IMR-90 (cell line): ENCODE measurements at regions not wholly inside any gene's neighbourhood (a gene's known extent, or its start where the extent isn't known, plus 50 kb on each side); places are given as distances from the start of the nearest gene placed in this dataset.

Experiments
- ATAC-seq: fragments of 200-7000 bp; cut with Tn5 transposase; 2 replicates; pipeline ENCODE4 v1.9.1; 2020; ENCODE audit warnings: low read depth, mild to moderate bottlenecking, moderate library complexity
- BruUV-seq: library from RNA; stranded (reverse); fragments of 400-500 nt; replicated peaks from 2 replicates; lab custom pipeline; 2021; lab: Mats Ljungman, UMichigan
- CTCF ChIA-PET: fragments of 300-600 bp; formaldehyde crosslinking; extraction: SDS; loops from one replicate; lab custom pipeline; 2021; ENCODE audit warnings: antibody characterized with exemption; lab: Yijun Ruan, JAX
- POLR2A ChIA-PET: fragments of 300-600 bp; sonication (Branson Sonifier 250); formaldehyde crosslinking; loops from one replicate; lab custom pipeline; 2022; ENCODE audit warnings: antibody characterized with exemption; ENCODE audit not compliant: unreplicated experiment; lab: Charles Lee
- DNase-seq: peaks from one replicate; pipeline ENCODE4 v3.0.0; 2013
- H2AFZ ChIP-seq: replicated peaks from 2 replicates; pipeline ENCODE3; 2013; ENCODE audit warnings: low read length, mild to moderate bottlenecking; ENCODE audit not compliant: poor library complexity
- H2AK5ac ChIP-seq: 2 replicates; pipeline ENCODE4 v1.6.1; 2013; ENCODE audit warnings: low read depth, low read length, inconsistent platforms
- H2AK9ac ChIP-seq: replicated peaks from 2 replicates; pipeline ENCODE3; 2013; ENCODE audit warnings: mild to moderate bottlenecking, low read depth, low read length, moderate library complexity; ENCODE audit not compliant: poor library complexity
- H2BK120ac ChIP-seq: 2 replicates; pipeline ENCODE4 v1.6.1; 2013; ENCODE audit warnings: low read depth, low read length, inconsistent platforms
- H2BK15ac ChIP-seq: 3 replicates; pipeline ENCODE4 v1.6.1; 2013; ENCODE audit warnings: low read depth, low read length, inconsistent platforms
- H2BK20ac ChIP-seq: 2 replicates; pipeline ENCODE4 v1.6.1; 2013; ENCODE audit warnings: low read depth, mild to moderate bottlenecking, inconsistent platforms, low read length, moderate library complexity
- H2BK5ac ChIP-seq: 2 replicates; pipeline ENCODE4 v1.6.1; 2013; ENCODE audit warnings: mild to moderate bottlenecking, low read depth, low read length, inconsistent platforms; ENCODE audit not compliant: poor library complexity, severe bottlenecking
- H3K14ac ChIP-seq: replicated peaks from 2 replicates; pipeline ENCODE4 v1.6.1; 2013; ENCODE audit warnings: low read depth, low read length, inconsistent platforms
- H3K18ac ChIP-seq: 2 replicates; pipeline ENCODE4 v1.6.1; 2013; ENCODE audit warnings: low read depth, low read length, control low read depth
- H3K23ac ChIP-seq: 2 replicates; pipeline ENCODE4 v1.6.1; 2013; ENCODE audit warnings: low read depth, low read length, inconsistent platforms
- H3K27ac ChIP-seq: 2 replicates; pipeline ENCODE4 v1.5.1; 2013; ENCODE audit warnings: mild to moderate bottlenecking, control low read depth, low read length; ENCODE audit not compliant: insufficient read depth
- H3K27me3 ChIP-seq: 2 replicates; pipeline ENCODE4 v1.6.1; 2013; ENCODE audit warnings: low read length; ENCODE audit not compliant: control insufficient read depth, insufficient read depth
- H3K36me3 ChIP-seq: 2 replicates; pipeline ENCODE4 v1.6.1; 2013; ENCODE audit warnings: low read length, mixed read lengths; ENCODE audit not compliant: control insufficient read depth, insufficient read depth
- H3K4ac ChIP-seq: 2 replicates; pipeline ENCODE4 v1.6.1; 2013; ENCODE audit warnings: low read depth, low read length, inconsistent platforms
- H3K4me1 ChIP-seq: 2 replicates; pipeline ENCODE4 v1.6.1; 2013; ENCODE audit warnings: low read length, mixed read lengths; ENCODE audit not compliant: control insufficient read depth, insufficient read depth
- H3K4me2 ChIP-seq: 2 replicates; pipeline ENCODE4 v1.6.1; 2013; ENCODE audit warnings: low read depth, mild to moderate bottlenecking, control low read depth, low read length, moderate library complexity
- H3K4me3 ChIP-seq: 2 replicates; pipeline ENCODE4 v1.5.1; 2013; ENCODE audit warnings: low read depth, mild to moderate bottlenecking, control low read depth, low read length, moderate library complexity; ENCODE audit not compliant: insufficient read depth
- H3K56ac ChIP-seq: 2 replicates; pipeline ENCODE4 v1.6.1; 2013; ENCODE audit warnings: low read length, inconsistent platforms; ENCODE audit not compliant: insufficient read depth; ENCODE audit errors: extremely low read depth
- H3K79me1 ChIP-seq, 2 experiments: 2 replicates each; pipeline ENCODE4 v1.6.1; 2013; ENCODE audit warnings: low read length in 2 of 2, inconsistent platforms in 1 of 2, low read depth in 1 of 2
- H3K9ac ChIP-seq: 2 replicates; pipeline ENCODE4 v1.6.1; 2013; ENCODE audit warnings: low read depth, low read length, control low read depth
- H3K9me1 ChIP-seq: 2 replicates; pipeline ENCODE4 v1.6.1; 2013; ENCODE audit warnings: low read length, inconsistent platforms; ENCODE audit not compliant: insufficient read depth
- H3K9me3 ChIP-seq: 2 replicates; pipeline ENCODE4 v1.6.1; 2013; ENCODE audit warnings: low read length; ENCODE audit not compliant: control insufficient read depth, insufficient read depth
- H4K20me1 ChIP-seq: 2 replicates; pipeline ENCODE4 v1.6.1; 2013; ENCODE audit warnings: low read length, inconsistent platforms; ENCODE audit not compliant: insufficient read depth
- H4K5ac ChIP-seq: 2 replicates; pipeline ENCODE4 v1.6.1; 2013; ENCODE audit warnings: mild to moderate bottlenecking, low read depth, low read length, control low read depth
- H4K8ac ChIP-seq, 2 experiments: 2 replicates each; pipeline ENCODE4 v1.6.1; 2013; ENCODE audit warnings: low read depth in 2 of 2, low read length in 2 of 2, control low read depth in 1 of 2, inconsistent platforms in 1 of 2
- H4K91ac ChIP-seq: 2 replicates; pipeline ENCODE4 v1.6.1; 2013; ENCODE audit warnings: low read depth, low read length, inconsistent platforms; ENCODE audit not compliant: insufficient read depth
- BHLHE40 ChIP-seq: fragments of 150-350 bp; IDR thresholded peaks from 2 replicates; pipeline ENCODE4 v1.6.1; 2016; ENCODE audit warnings: mild to moderate bottlenecking, low read depth, low read length
- CEBPB ChIP-seq: IDR thresholded peaks from 2 replicates; pipeline ENCODE4 v1.6.1; 2012; ENCODE audit warnings: low read depth, low read length, improper control_type of control experiment
- CHD1 ChIP-seq: IDR thresholded peaks from 2 replicates; pipeline ENCODE4 v1.6.1; 2012; ENCODE audit warnings: low read depth, low read length, improper control_type of control experiment
- CTCF ChIP-seq: conservative IDR thresholded peaks from 2 replicates; pipeline ENCODE4 v1.5.1; 2012; ENCODE audit warnings: mild to moderate bottlenecking, low read depth, low read length, improper control_type of control experiment
- ELK1 ChIP-seq: fragments of 150-350 bp; IDR thresholded peaks from 2 replicates; pipeline ENCODE4 v1.6.1; 2016; ENCODE audit warnings: low read depth, mild to moderate bottlenecking, low read length, moderate library complexity, borderline replicate concordance
- FOS ChIP-seq: fragments of 150-350 bp; IDR thresholded peaks from 2 replicates; pipeline ENCODE4 v1.6.1; 2016; ENCODE audit warnings: low read depth, low read length
- MAFK ChIP-seq: IDR thresholded peaks from 2 replicates; pipeline ENCODE4 v1.6.1; 2012; ENCODE audit warnings: low read depth, low read length, improper control_type of control experiment
- MAZ ChIP-seq: IDR thresholded peaks from 2 replicates; pipeline ENCODE4 v1.6.1; 2012; ENCODE audit warnings: low read depth, mild to moderate bottlenecking, low read length, improper control_type of control experiment, moderate library complexity, borderline replicate concordance
- MXI1 ChIP-seq: IDR thresholded peaks from 2 replicates; pipeline ENCODE4 v1.6.1; 2012; ENCODE audit warnings: low read depth, mild to moderate bottlenecking, low read length, moderate library complexity, borderline replicate concordance
- NFE2L2 ChIP-seq: fragments of 150-350 bp; IDR thresholded peaks from 2 replicates; pipeline ENCODE4 v1.6.1; 2016; ENCODE audit warnings: low read depth, mild to moderate bottlenecking, low read length
- POLR2A ChIP-seq: IDR thresholded peaks from 2 replicates; pipeline ENCODE4 v1.6.1; 2012; ENCODE audit warnings: mild to moderate bottlenecking, low read depth, low read length
- RAD21 ChIP-seq: IDR thresholded peaks from 2 replicates; pipeline ENCODE4 v1.6.1; 2012; ENCODE audit warnings: low read length, improper control_type of control experiment
- RCOR1 ChIP-seq: IDR thresholded peaks from 2 replicates; pipeline ENCODE4 v1.6.1; 2012; ENCODE audit warnings: mild to moderate bottlenecking, low read length, improper control_type of control experiment; ENCODE audit not compliant: insufficient replicate concordance
- RFX5 ChIP-seq: IDR thresholded peaks from 2 replicates; pipeline ENCODE4 v1.8.0; 2012; ENCODE audit warnings: low read depth, mild to moderate bottlenecking, low read length, moderate library complexity
- SMC3 ChIP-seq: fragments of 150-350 bp; IDR thresholded peaks from 2 replicates; pipeline ENCODE4 v1.6.1; 2016; ENCODE audit warnings: low read depth, mild to moderate bottlenecking, antibody characterized with exemption, low read length, moderate library complexity
- USF2 ChIP-seq: fragments of 150-350 bp; IDR thresholded peaks from 2 replicates; pipeline ENCODE4 v1.6.1; 2017; ENCODE audit warnings: mild to moderate bottlenecking, antibody characterized with exemption, low read length, low read depth
- WGBS, 2 experiments: methylation state at CpG; one replicate each; pipeline versions ENCODE4 v1.1.5 to v1.1.7; 2013; ENCODE audit warnings: missing lambda C conversion rate in 2 of 2; ENCODE audit not compliant: insufficient read length in 1 of 2; ENCODE audit errors: extremely low coverage in 2 of 2; 5-methylcytosine and 5-hydroxymethylcytosine counted together
- dilution Hi-C: fragments of 300-500 bp; cut with HindIII; formaldehyde crosslinking; loops from one replicate; pipeline ENCODE4 v1.14.3; 2018; ENCODE audit warnings: low sequenced_read_pairs; ENCODE audit not compliant: unreplicated experiment
- in situ Hi-C: fragments of 300-500 bp; cut with MboI; formaldehyde crosslinking; loops from 3 replicates; pipeline ENCODE4 v1.14.3; 2019; ENCODE audit warnings: low sequenced_read_pairs, inconsistent platforms, mixed read lengths
- intact Hi-C: fragments of 100-400 bp; cut with micrococcal nuclease; formaldehyde crosslinking; loops from 2 replicates; pipeline ENCODE4 v1.10.0; 2022

GRCh38 chr3:59695860-59696259, 646.0 kb upstream of the CFAP20DC start:
- Histone ChIP-seq H3K36me3 (no peaks in the 10 kb centered on the region), H4K8ac (no peak overlapping the region), H3K27ac (no peak overlapping the region), H2BK15ac (no peak overlapping the region), H2BK20ac (no peak overlapping the region), H2AFZ (no peak overlapping the region), H3K14ac (no peak overlapping the region), H3K4me3 (no peak overlapping the region), H4K5ac (no peak overlapping the region), H3K4me1 (no peaks in the 10 kb centered on the region), H3K18ac (no peak overlapping the region), H3K27me3 (peaks cover 4% of the 10 kb centered on the region), H3K56ac (no peak overlapping the region), H2BK120ac (no peak overlapping the region), H3K9ac (no peak overlapping the region), H3K23ac (no peak overlapping the region), H3K4ac (no peak overlapping the region), H3K9me3 (no peaks in the 10 kb centered on the region), H2AK9ac (no peak overlapping the region), H3K9me1 (no peaks in the 10 kb centered on the region), H3K4me2 (no peak overlapping the region), H4K91ac (no peak overlapping the region), H3K79me1 (no peaks in the 10 kb centered on the region), H4K20me1 (no peaks in the 10 kb centered on the region), H2AK5ac (no peak overlapping the region), H2BK5ac (no peak overlapping the region)
- no CpG with 5 or more reads among the region's 4 CpGs for WGBS, 2 experiments
- DNase-seq (no peak), ATAC-seq (no peak)
- CTCF ChIA-PET = no interaction called here
- BruUV-seq = no TSS peak
- TF ChIP-seq USF2 = no peak
- no peak for TF ChIP-seq RCOR1
- no peak for TF ChIP-seq NFE2L2
- no peak for TF ChIP-seq MXI1
- no peak for TF ChIP-seq BHLHE40
- no peak for TF ChIP-seq RAD21
- no peak for TF ChIP-seq CTCF
- TF ChIP-seq SMC3 = no peak
- no peak for TF ChIP-seq RFX5
- no peak for TF ChIP-seq MAFK
- TF ChIP-seq CEBPB = no peak
- no peak for TF ChIP-seq CHD1
- no peak for TF ChIP-seq POLR2A
- no peak for TF ChIP-seq MAZ
- TF ChIP-seq FOS = no peak
- TF ChIP-seq ELK1 = no peak
- POLR2A ChIA-PET = no interaction called here
- intact Hi-C loops = no loop called here
- dilution Hi-C loops = no loop called here
- in situ Hi-C loops = no loop called here
